IMR-90 (cell line): ENCODE measurements at regions not wholly inside any gene's neighbourhood (a gene's known extent, or its start where the extent isn't known, plus 50 kb on each side); places are given as distances from the start of the nearest gene placed in this dataset.

Experiments used
- ATAC-seq: fragments of 200-7000 bp; cut with Tn5 transposase; 2 replicates; pipeline ENCODE4 v1.9.1; 2020; ENCODE audit warnings: low read depth, mild to moderate bottlenecking, moderate library complexity
- BruUV-seq: library from RNA; stranded (reverse); fragments of 400-500 nt; replicated peaks from 2 replicates; lab custom pipeline; 2021; lab: Mats Ljungman, UMichigan
- CTCF ChIA-PET: fragments of 300-600 bp; formaldehyde crosslinking; extraction: SDS; loops from one replicate; lab custom pipeline; 2021; ENCODE audit warnings: antibody characterized with exemption; lab: Yijun Ruan, JAX
- POLR2A ChIA-PET: fragments of 300-600 bp; sonication (Branson Sonifier 250); formaldehyde crosslinking; loops from one replicate; lab custom pipeline; 2022; ENCODE audit warnings: antibody characterized with exemption; ENCODE audit not compliant: unreplicated experiment; lab: Charles Lee
- DNase-seq: peaks from one replicate; pipeline ENCODE4 v3.0.0; 2013
- H2AFZ ChIP-seq: replicated peaks from 2 replicates; pipeline ENCODE3; 2013; ENCODE audit warnings: low read length, mild to moderate bottlenecking; ENCODE audit not compliant: poor library complexity
- H2AK5ac ChIP-seq: 2 replicates; pipeline ENCODE4 v1.6.1; 2013; ENCODE audit warnings: low read depth, low read length, inconsistent platforms
- H2AK9ac ChIP-seq: replicated peaks from 2 replicates; pipeline ENCODE3; 2013; ENCODE audit warnings: mild to moderate bottlenecking, low read depth, low read length, moderate library complexity; ENCODE audit not compliant: poor library complexity
- H2BK120ac ChIP-seq: 2 replicates; pipeline ENCODE4 v1.6.1; 2013; ENCODE audit warnings: low read depth, low read length, inconsistent platforms
- H2BK15ac ChIP-seq: 3 replicates; pipeline ENCODE4 v1.6.1; 2013; ENCODE audit warnings: low read depth, low read length, inconsistent platforms
- H2BK20ac ChIP-seq: 2 replicates; pipeline ENCODE4 v1.6.1; 2013; ENCODE audit warnings: low read depth, mild to moderate bottlenecking, inconsistent platforms, low read length, moderate library complexity
- H2BK5ac ChIP-seq: 2 replicates; pipeline ENCODE4 v1.6.1; 2013; ENCODE audit warnings: mild to moderate bottlenecking, low read depth, low read length, inconsistent platforms; ENCODE audit not compliant: poor library complexity, severe bottlenecking
- H3K14ac ChIP-seq: replicated peaks from 2 replicates; pipeline ENCODE4 v1.6.1; 2013; ENCODE audit warnings: low read depth, low read length, inconsistent platforms
- H3K18ac ChIP-seq: 2 replicates; pipeline ENCODE4 v1.6.1; 2013; ENCODE audit warnings: low read depth, low read length, control low read depth
- H3K23ac ChIP-seq: 2 replicates; pipeline ENCODE4 v1.6.1; 2013; ENCODE audit warnings: low read depth, low read length, inconsistent platforms
- H3K27ac ChIP-seq: 2 replicates; pipeline ENCODE4 v1.5.1; 2013; ENCODE audit warnings: mild to moderate bottlenecking, control low read depth, low read length; ENCODE audit not compliant: insufficient read depth
- H3K27me3 ChIP-seq: 2 replicates; pipeline ENCODE4 v1.6.1; 2013; ENCODE audit warnings: low read length; ENCODE audit not compliant: control insufficient read depth, insufficient read depth
- H3K36me3 ChIP-seq: 2 replicates; pipeline ENCODE4 v1.6.1; 2013; ENCODE audit warnings: low read length, mixed read lengths; ENCODE audit not compliant: control insufficient read depth, insufficient read depth
- H3K4ac ChIP-seq: 2 replicates; pipeline ENCODE4 v1.6.1; 2013; ENCODE audit warnings: low read depth, low read length, inconsistent platforms
- H3K4me1 ChIP-seq: 2 replicates; pipeline ENCODE4 v1.6.1; 2013; ENCODE audit warnings: low read length, mixed read lengths; ENCODE audit not compliant: control insufficient read depth, insufficient read depth
- H3K4me2 ChIP-seq: 2 replicates; pipeline ENCODE4 v1.6.1; 2013; ENCODE audit warnings: low read depth, mild to moderate bottlenecking, control low read depth, low read length, moderate library complexity
- H3K4me3 ChIP-seq: 2 replicates; pipeline ENCODE4 v1.5.1; 2013; ENCODE audit warnings: low read depth, mild to moderate bottlenecking, control low read depth, low read length, moderate library complexity; ENCODE audit not compliant: insufficient read depth
- H3K56ac ChIP-seq: 2 replicates; pipeline ENCODE4 v1.6.1; 2013; ENCODE audit warnings: low read length, inconsistent platforms; ENCODE audit not compliant: insufficient read depth; ENCODE audit errors: extremely low read depth
- H3K79me1 ChIP-seq, 2 experiments: 2 replicates each; pipeline ENCODE4 v1.6.1; 2013; ENCODE audit warnings: low read length in 2 of 2, inconsistent platforms in 1 of 2, low read depth in 1 of 2
- H3K9ac ChIP-seq: 2 replicates; pipeline ENCODE4 v1.6.1; 2013; ENCODE audit warnings: low read depth, low read length, control low read depth
- H3K9me1 ChIP-seq: 2 replicates; pipeline ENCODE4 v1.6.1; 2013; ENCODE audit warnings: low read length, inconsistent platforms; ENCODE audit not compliant: insufficient read depth
- H3K9me3 ChIP-seq: 2 replicates; pipeline ENCODE4 v1.6.1; 2013; ENCODE audit warnings: low read length; ENCODE audit not compliant: control insufficient read depth, insufficient read depth
- H4K20me1 ChIP-seq: 2 replicates; pipeline ENCODE4 v1.6.1; 2013; ENCODE audit warnings: low read length, inconsistent platforms; ENCODE audit not compliant: insufficient read depth
- H4K5ac ChIP-seq: 2 replicates; pipeline ENCODE4 v1.6.1; 2013; ENCODE audit warnings: mild to moderate bottlenecking, low read depth, low read length, control low read depth
- H4K8ac ChIP-seq, 2 experiments: 2 replicates each; pipeline ENCODE4 v1.6.1; 2013; ENCODE audit warnings: low read depth in 2 of 2, low read length in 2 of 2, control low read depth in 1 of 2, inconsistent platforms in 1 of 2
- H4K91ac ChIP-seq: 2 replicates; pipeline ENCODE4 v1.6.1; 2013; ENCODE audit warnings: low read depth, low read length, inconsistent platforms; ENCODE audit not compliant: insufficient read depth
- ELK1 ChIP-seq: fragments of 150-350 bp; IDR thresholded peaks from 2 replicates; pipeline ENCODE4 v1.6.1; 2016; ENCODE audit warnings: low read depth, mild to moderate bottlenecking, low read length, moderate library complexity, borderline replicate concordance
- FOS ChIP-seq: fragments of 150-350 bp; IDR thresholded peaks from 2 replicates; pipeline ENCODE4 v1.6.1; 2016; ENCODE audit warnings: low read depth, low read length
- MAZ ChIP-seq: IDR thresholded peaks from 2 replicates; pipeline ENCODE4 v1.6.1; 2012; ENCODE audit warnings: low read depth, mild to moderate bottlenecking, low read length, improper control_type of control experiment, moderate library complexity, borderline replicate concordance
- NFE2L2 ChIP-seq: fragments of 150-350 bp; IDR thresholded peaks from 2 replicates; pipeline ENCODE4 v1.6.1; 2016; ENCODE audit warnings: low read depth, mild to moderate bottlenecking, low read length
- SMC3 ChIP-seq: fragments of 150-350 bp; IDR thresholded peaks from 2 replicates; pipeline ENCODE4 v1.6.1; 2016; ENCODE audit warnings: low read depth, mild to moderate bottlenecking, antibody characterized with exemption, low read length, moderate library complexity
- WGBS, 2 experiments: methylation state at CpG; one replicate each; pipeline versions ENCODE4 v1.1.5 to v1.1.7; 2013; ENCODE audit warnings: missing lambda C conversion rate in 2 of 2; ENCODE audit not compliant: insufficient read length in 1 of 2; ENCODE audit errors: extremely low coverage in 2 of 2; 5-methylcytosine and 5-hydroxymethylcytosine counted together
- dilution Hi-C: fragments of 300-500 bp; cut with HindIII; formaldehyde crosslinking; loops from one replicate; pipeline ENCODE4 v1.14.3; 2018; ENCODE audit warnings: low sequenced_read_pairs; ENCODE audit not compliant: unreplicated experiment
- in situ Hi-C: fragments of 300-500 bp; cut with MboI; formaldehyde crosslinking; loops from 3 replicates; pipeline ENCODE4 v1.14.3; 2019; ENCODE audit warnings: low sequenced_read_pairs, inconsistent platforms, mixed read lengths
- intact Hi-C: fragments of 100-400 bp; cut with micrococcal nuclease; formaldehyde crosslinking; loops from 2 replicates; pipeline ENCODE4 v1.10.0; 2022

DNA sequence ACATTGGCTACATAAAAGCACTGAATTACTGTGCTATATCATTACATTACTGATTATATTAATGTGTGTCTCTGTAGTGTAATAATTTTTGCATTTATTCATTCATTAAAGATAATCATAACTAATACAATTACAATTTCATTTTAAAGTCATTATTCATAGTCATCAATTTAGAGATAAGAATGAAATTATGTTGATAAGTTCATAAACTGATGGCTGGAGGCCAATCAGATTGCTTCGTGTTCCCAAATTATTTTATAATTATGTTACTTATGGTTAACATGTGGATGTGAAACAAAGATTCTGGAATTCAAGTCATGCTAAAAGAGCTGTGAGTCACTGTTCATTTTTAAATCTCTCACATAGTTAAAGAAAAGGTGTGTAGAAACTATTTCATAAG lies 223.4 kb upstream of the HAND2 start:
- no peak overlapping the region for H3K4me3 ChIP-seq
- H3K9me1 ChIP-seq = no peaks in the 10 kb centered on the region
- no peak overlapping the region for H2BK15ac ChIP-seq
- POLR2A ChIA-PET = no interaction called here
- no peak overlapping the region for H3K14ac ChIP-seq
- H2BK5ac ChIP-seq = no peak overlapping the region
- no peak overlapping the region for H2AK9ac ChIP-seq
- dilution Hi-C loops = no loop called here
- H3K9me3 ChIP-seq = no peaks in the 10 kb centered on the region
- H3K79me1 ChIP-seq = no peaks in the 10 kb centered on the region
- no peak for ATAC-seq
- WGBS, 2 experiments = no CpG with 5 or more reads among the region's 1 CpG
- no peak overlapping the region for H3K18ac ChIP-seq
- H4K20me1 ChIP-seq = no peaks in the 10 kb centered on the region
- H3K27me3 ChIP-seq = no peaks in the 10 kb centered on the region
- H2AK5ac ChIP-seq = no peak overlapping the region
- H3K56ac ChIP-seq = no peak overlapping the region
- H3K9ac ChIP-seq = no peak overlapping the region
- H3K23ac ChIP-seq = no peak overlapping the region
- H2BK20ac ChIP-seq = no peak overlapping the region
- no peak overlapping the region for H4K5ac ChIP-seq
- H3K4me2 ChIP-seq = no peak overlapping the region
- H3K27ac ChIP-seq = no peak overlapping the region
- CTCF ChIA-PET = no interaction called here
- H2AFZ ChIP-seq = no peak overlapping the region
- no TSS peak for BruUV-seq
- DNase-seq = no peak
- H4K8ac ChIP-seq = no peak overlapping the region
- no peaks in the 10 kb centered on the region for H3K36me3 ChIP-seq
- H3K4ac ChIP-seq = no peak overlapping the region
- H4K91ac ChIP-seq = no peak overlapping the region
- intact Hi-C loops = no loop called here
- no peak overlapping the region for H2BK120ac ChIP-seq
- H3K4me1 ChIP-seq = no peaks in the 10 kb centered on the region
- in situ Hi-C loops = no loop called here
- TF ChIP-seq MAZ = no peak
- TF ChIP-seq SMC3 = no peak
- TF ChIP-seq ELK1 = no peak
- TF ChIP-seq FOS = no peak
- TF ChIP-seq NFE2L2 = no peak
